GM23338 (cell line): ENCODE measurements at regions not wholly inside any gene's neighbourhood (a gene's known extent, or its start where the extent isn't known, plus 50 kb on each side); places are given as distances from the start of the nearest gene placed in this dataset.

Experiments
- ATAC-seq: fragments of 200-7000 bp; cut with Tn5 transposase; 3 replicates; pipeline ENCODE4 v1.9.1; 2020
- DNase-seq: peaks from one replicate; pipeline ENCODE4 v3.0.0-alpha.2; 2015; ENCODE audit warnings: low spot score
- H2AFZ ChIP-seq: fragments of 200-600 bp; sonication (generic); 2 replicates; pipeline ENCODE4 v1.8.0; 2016; ENCODE audit warnings: antibody characterized with exemption, mild to moderate bottlenecking, moderate library complexity
- H3F3A ChIP-seq: fragments of 200-600 bp; sonication (generic); replicated peaks from 2 replicates; pipeline ENCODE4 v1.8.0; 2017; ENCODE audit warnings: antibody characterized with exemption, mixed run types, low read depth
- H3K27ac ChIP-seq: fragments of 200-600 bp; sonication (generic); 2 replicates; pipeline ENCODE4 v1.6.1; 2016; ENCODE audit warnings: low read depth
- H3K27me3 ChIP-seq: fragments of 200-600 bp; sonication (generic); 2 replicates; pipeline ENCODE4 v1.8.0; 2016; ENCODE audit warnings: mild to moderate bottlenecking, mixed run types, moderate library complexity; ENCODE audit not compliant: insufficient read depth
- H3K36me3 ChIP-seq: fragments of 200-600 bp; sonication (generic); 2 replicates; pipeline ENCODE4 v1.8.0; 2016; ENCODE audit warnings: mild to moderate bottlenecking; ENCODE audit not compliant: insufficient read depth
- H3K4me1 ChIP-seq: fragments of 200-600 bp; sonication (generic); 2 replicates; pipeline ENCODE4 v1.8.0; 2016; ENCODE audit warnings: mild to moderate bottlenecking, moderate library complexity; ENCODE audit not compliant: insufficient read depth
- H3K4me2 ChIP-seq: fragments of 200-600 bp; sonication (generic); 2 replicates; pipeline ENCODE4 v1.7.1; 2017; ENCODE audit warnings: mixed run types
- H3K4me3 ChIP-seq: fragments of 200-600 bp; sonication (generic); 2 replicates; pipeline ENCODE4 v1.6.1; 2016; ENCODE audit warnings: mixed run types
- H3K79me2 ChIP-seq: fragments of 200-600 bp; sonication (generic); replicated peaks from 2 replicates; pipeline ENCODE4 v1.8.0; 2017; ENCODE audit warnings: mild to moderate bottlenecking; ENCODE audit not compliant: insufficient read depth
- H3K9me2 ChIP-seq: fragments of 200-600 bp; sonication (generic); 2 replicates; pipeline ENCODE4 v1.8.0; 2017; ENCODE audit not compliant: insufficient read depth
- H4K20me1 ChIP-seq: fragments of 200-600 bp; sonication (generic); replicated peaks from 2 replicates; pipeline ENCODE4 v1.8.0; 2017; ENCODE audit warnings: mild to moderate bottlenecking; ENCODE audit not compliant: insufficient read depth
- H3K27ac Mint-ChIP-seq: 2 replicates; pipeline ENCODE4 v1.8.0; 2020; ENCODE audit warnings: inconsistent platforms, mild to moderate bottlenecking, moderate library complexity, mixed read lengths
- H3K27me3 Mint-ChIP-seq: 3 replicates; pipeline ENCODE4 v1.8.0; 2022; ENCODE audit warnings: low read depth, mild to moderate bottlenecking, moderate library complexity, mixed read lengths, inconsistent platforms; ENCODE audit not compliant: insufficient read depth, poor library complexity
- H3K36me3 Mint-ChIP-seq: 3 replicates; pipeline ENCODE4 v1.8.0; 2021; ENCODE audit warnings: low read depth, mild to moderate bottlenecking, inconsistent platforms, moderate library complexity, mixed read lengths
- H3K4me1 Mint-ChIP-seq: 3 replicates; pipeline ENCODE4 v1.8.0; 2020; ENCODE audit warnings: mild to moderate bottlenecking, inconsistent platforms, mixed read lengths
- H3K4me3 Mint-ChIP-seq: 3 replicates; pipeline ENCODE4 v1.8.0; 2021; ENCODE audit warnings: moderate library complexity, mild to moderate bottlenecking, inconsistent platforms, mixed read lengths
- H3K9me3 Mint-ChIP-seq: 3 replicates; pipeline ENCODE4 v1.8.0; 2020; ENCODE audit warnings: moderate library complexity, mild to moderate bottlenecking, inconsistent platforms, mixed read lengths
- CREB1 ChIP-seq: fragments of 250-450 bp; sonication (Bioruptor Pico); IDR thresholded peaks from 2 replicates; pipeline ENCODE4 v1.5.0; 2020; ENCODE audit warnings: low read depth, mild to moderate bottlenecking, moderate library complexity
- CTCF ChIP-seq, 2 experiments: fragments of 200-600 bp in 1 of 2; sonication (generic) in 1 of 2; conservative IDR thresholded peaks; 2 replicates each; pipeline versions ENCODE4 v1.5.1 to v1.6.1; 2016 to 2017; ENCODE audit warnings: antibody characterized with exemption in 2 of 2, low read depth in 2 of 2, mild to moderate bottlenecking in 2 of 2, moderate library complexity in 1 of 2
- ETS1 ChIP-seq: IDR thresholded peaks from 2 replicates; pipeline ENCODE4 v1.6.1; 2016; ENCODE audit warnings: antibody characterized with exemption
- EZH2 ChIP-seq: fragments of 200-600 bp; sonication (generic); IDR thresholded peaks from one replicate; pipeline ENCODE4 v1.8.0; 2017; ENCODE audit warnings: antibody characterized with exemption, mild to moderate bottlenecking, low read depth; ENCODE audit not compliant: unreplicated experiment
- EZH2phosphoT487 ChIP-seq: fragments of 200-600 bp; sonication (generic); IDR thresholded peaks from one replicate; pipeline ENCODE4 v1.8.1; 2018; ENCODE audit warnings: antibody characterized with exemption; ENCODE audit not compliant: unreplicated experiment
- JUNB ChIP-seq: IDR thresholded peaks from one replicate; pipeline ENCODE4 v1.6.1; 2016; ENCODE audit warnings: antibody characterized with exemption; ENCODE audit not compliant: unreplicated experiment
- NANOG ChIP-seq: IDR thresholded peaks from 2 replicates; pipeline ENCODE4 v1.6.1; 2016; ENCODE audit warnings: antibody characterized with exemption, borderline replicate concordance
- POLR2AphosphoS5 ChIP-seq: IDR thresholded peaks from 2 replicates; pipeline ENCODE4 v1.6.1; 2016; ENCODE audit warnings: antibody characterized with exemption, low read depth
- STAT1 ChIP-seq: IDR thresholded peaks from one replicate; pipeline ENCODE4 v1.6.1; 2016; ENCODE audit warnings: antibody characterized with exemption; ENCODE audit not compliant: unreplicated experiment
- ZNF114 ChIP-seq: fragments of 250-450 bp; sonication (Bioruptor Pico); IDR thresholded peaks from 2 replicates; pipeline ENCODE4 v1.5.0; 2020; ENCODE audit warnings: mild to moderate bottlenecking, moderate library complexity
- ZNF331 ChIP-seq: fragments of 250-450 bp; sonication (Bioruptor Pico); IDR thresholded peaks from 2 replicates; pipeline ENCODE4 v1.5.0; 2020; ENCODE audit warnings: low read depth, mild to moderate bottlenecking, moderate library complexity
- TF ChIP-seq, protein P1 (sequence below): IDR thresholded peaks from one replicate; pipeline ENCODE4 v1.6.1; 2018; ENCODE audit warnings: antibody characterized with exemption; ENCODE audit not compliant: unreplicated experiment
- TF ChIP-seq, protein P2 (sequence below): fragments of 250-450 bp; sonication (Bioruptor Pico); IDR thresholded peaks from 2 replicates; pipeline ENCODE4 v1.5.0; 2020; ENCODE audit warnings: mild to moderate bottlenecking, moderate library complexity

DNA sequence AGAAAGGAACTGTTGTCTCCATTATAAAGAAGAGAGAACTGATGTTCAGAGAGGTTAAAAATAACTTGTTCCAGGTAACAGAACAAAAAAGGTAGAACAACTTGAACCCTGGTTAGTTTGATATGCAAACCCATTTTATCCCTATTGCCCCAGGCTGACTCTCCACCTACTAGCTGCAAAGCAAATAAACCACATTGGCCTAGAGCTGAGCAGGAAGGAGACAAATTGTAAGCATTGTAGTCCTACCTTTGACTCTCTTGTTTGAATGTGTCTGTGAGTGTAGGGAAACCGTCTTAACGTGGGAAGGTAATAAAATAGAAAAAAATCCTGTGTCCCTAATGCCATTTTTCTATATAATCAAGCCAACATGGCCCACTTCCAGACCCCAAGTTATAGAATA lies 126.4 kb downstream of the CCER1 start:
- Histone ChIP-seq H3F3A (no peaks in the 10 kb centered on the region), H3K9me2 (0 out of 2 replicates have a peak, but pooled peaks cover 5% of the 10 kb centered on the region), H3K79me2 (no peaks in the 10 kb centered on the region), H3K36me3 (no peaks in the 10 kb centered on the region), H3K4me2 (no peak overlapping the region), H2AFZ (no peak overlapping the region), H4K20me1 (no peaks in the 10 kb centered on the region), H3K27me3 (no peaks in the 10 kb centered on the region), H3K4me1 (no peaks in the 10 kb centered on the region), H3K27ac (no peak overlapping the region), H3K4me3 (no peak overlapping the region)
- no peak overlapping the region for H3K4me3 Mint-ChIP-seq
- ATAC-seq (no peak), DNase-seq (no peak)
- H3K27ac Mint-ChIP-seq, result no peak overlapping the region
- TF ChIP-seq ETS1 (no peak), EZH2 (no peak), CTCF (conservative IDR thresholded peaks at IDR 0.05; ENCODE audit: low read depth in 2 of 2) (no peak), ZNF114 (CRISPR knock-in tag) (no peak), POLR2AphosphoS5 (no peak), EZH2phosphoT487 (no peak), JUNB (no peak), STAT1 (no peak), NANOG (no peak), ZNF331 (CRISPR knock-in tag) (no peak), CREB1 (CRISPR knock-in tag) (no peak)
- TF ChIP-seq, protein P1, sequence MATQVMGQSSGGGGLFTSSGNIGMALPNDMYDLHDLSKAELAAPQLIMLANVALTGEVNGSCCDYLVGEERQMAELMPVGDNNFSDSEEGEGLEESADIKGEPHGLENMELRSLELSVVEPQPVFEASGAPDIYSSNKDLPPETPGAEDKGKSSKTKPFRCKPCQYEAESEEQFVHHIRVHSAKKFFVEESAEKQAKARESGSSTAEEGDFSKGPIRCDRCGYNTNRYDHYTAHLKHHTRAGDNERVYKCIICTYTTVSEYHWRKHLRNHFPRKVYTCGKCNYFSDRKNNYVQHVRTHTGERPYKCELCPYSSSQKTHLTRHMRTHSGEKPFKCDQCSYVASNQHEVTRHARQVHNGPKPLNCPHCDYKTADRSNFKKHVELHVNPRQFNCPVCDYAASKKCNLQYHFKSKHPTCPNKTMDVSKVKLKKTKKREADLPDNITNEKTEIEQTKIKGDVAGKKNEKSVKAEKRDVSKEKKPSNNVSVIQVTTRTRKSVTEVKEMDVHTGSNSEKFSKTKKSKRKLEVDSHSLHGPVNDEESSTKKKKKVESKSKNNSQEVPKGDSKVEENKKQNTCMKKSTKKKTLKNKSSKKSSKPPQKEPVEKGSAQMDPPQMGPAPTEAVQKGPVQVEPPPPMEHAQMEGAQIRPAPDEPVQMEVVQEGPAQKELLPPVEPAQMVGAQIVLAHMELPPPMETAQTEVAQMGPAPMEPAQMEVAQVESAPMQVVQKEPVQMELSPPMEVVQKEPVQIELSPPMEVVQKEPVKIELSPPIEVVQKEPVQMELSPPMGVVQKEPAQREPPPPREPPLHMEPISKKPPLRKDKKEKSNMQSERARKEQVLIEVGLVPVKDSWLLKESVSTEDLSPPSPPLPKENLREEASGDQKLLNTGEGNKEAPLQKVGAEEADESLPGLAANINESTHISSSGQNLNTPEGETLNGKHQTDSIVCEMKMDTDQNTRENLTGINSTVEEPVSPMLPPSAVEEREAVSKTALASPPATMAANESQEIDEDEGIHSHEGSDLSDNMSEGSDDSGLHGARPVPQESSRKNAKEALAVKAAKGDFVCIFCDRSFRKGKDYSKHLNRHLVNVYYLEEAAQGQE, result no peak
- TF ChIP-seq, protein P2, sequence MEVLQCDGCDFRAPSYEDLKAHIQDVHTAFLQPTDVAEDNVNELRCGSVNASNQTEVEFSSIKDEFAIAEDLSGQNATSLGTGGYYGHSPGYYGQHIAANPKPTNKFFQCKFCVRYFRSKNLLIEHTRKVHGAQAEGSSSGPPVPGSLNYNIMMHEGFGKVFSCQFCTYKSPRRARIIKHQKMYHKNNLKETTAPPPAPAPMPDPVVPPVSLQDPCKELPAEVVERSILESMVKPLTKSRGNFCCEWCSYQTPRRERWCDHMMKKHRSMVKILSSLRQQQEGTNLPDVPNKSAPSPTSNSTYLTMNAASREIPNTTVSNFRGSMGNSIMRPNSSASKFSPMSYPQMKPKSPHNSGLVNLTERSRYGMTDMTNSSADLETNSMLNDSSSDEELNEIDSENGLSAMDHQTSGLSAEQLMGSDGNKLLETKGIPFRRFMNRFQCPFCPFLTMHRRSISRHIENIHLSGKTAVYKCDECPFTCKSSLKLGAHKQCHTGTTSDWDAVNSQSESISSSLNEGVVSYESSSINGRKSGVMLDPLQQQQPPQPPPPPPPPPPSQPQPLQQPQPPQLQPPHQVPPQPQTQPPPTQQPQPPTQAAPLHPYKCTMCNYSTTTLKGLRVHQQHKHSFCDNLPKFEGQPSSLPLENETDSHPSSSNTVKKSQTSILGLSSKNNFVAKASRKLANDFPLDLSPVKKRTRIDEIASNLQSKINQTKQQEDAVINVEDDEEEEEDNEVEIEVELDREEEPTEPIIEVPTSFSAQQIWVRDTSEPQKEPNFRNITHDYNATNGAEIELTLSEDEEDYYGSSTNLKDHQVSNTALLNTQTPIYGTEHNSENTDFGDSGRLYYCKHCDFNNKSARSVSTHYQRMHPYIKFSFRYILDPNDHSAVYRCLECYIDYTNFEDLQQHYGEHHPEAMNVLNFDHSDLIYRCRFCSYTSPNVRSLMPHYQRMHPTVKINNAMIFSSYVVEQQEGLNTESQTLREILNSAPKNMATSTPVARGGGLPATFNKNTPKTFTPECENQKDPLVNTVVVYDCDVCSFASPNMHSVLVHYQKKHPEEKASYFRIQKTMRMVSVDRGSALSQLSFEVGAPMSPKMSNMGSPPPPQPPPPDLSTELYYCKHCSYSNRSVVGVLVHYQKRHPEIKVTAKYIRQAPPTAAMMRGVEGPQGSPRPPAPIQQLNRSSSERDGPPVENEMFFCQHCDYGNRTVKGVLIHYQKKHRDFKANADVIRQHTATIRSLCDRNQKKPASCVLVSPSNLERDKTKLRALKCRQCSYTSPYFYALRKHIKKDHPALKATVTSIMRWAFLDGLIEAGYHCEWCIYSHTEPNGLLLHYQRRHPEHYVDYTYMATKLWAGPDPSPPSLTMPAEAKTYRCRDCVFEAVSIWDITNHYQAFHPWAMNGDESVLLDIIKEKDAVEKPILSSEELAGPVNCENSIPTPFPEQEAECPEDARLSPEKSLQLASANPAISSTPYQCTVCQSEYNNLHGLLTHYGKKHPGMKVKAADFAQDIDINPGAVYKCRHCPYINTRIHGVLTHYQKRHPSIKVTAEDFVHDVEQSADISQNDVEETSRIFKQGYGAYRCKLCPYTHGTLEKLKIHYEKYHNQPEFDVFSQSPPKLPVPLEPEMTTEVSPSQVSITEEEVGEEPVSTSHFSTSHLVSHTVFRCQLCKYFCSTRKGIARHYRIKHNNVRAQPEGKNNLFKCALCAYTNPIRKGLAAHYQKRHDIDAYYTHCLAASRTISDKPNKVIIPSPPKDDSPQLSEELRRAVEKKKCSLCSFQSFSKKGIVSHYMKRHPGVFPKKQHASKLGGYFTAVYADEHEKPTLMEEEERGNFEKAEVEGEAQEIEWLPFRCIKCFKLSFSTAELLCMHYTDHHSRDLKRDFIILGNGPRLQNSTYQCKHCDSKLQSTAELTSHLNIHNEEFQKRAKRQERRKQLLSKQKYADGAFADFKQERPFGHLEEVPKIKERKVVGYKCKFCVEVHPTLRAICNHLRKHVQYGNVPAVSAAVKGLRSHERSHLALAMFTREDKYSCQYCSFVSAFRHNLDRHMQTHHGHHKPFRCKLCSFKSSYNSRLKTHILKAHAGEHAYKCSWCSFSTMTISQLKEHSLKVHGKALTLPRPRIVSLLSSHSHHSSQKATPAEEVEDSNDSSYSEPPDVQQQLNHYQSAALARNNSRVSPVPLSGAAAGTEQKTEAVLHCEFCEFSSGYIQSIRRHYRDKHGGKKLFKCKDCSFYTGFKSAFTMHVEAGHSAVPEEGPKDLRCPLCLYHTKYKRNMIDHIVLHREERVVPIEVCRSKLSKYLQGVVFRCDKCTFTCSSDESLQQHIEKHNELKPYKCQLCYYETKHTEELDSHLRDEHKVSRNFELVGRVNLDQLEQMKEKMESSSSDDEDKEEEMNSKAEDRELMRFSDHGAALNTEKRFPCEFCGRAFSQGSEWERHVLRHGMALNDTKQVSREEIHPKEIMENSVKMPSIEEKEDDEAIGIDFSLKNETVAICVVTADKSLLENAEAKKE (CRISPR knock-in tag), result no peak
- H3K4me1 Mint-ChIP-seq, result no peaks in the 10 kb centered on the region
- no peaks in the 10 kb centered on the region for H3K9me3 Mint-ChIP-seq
- H3K27me3 Mint-ChIP-seq, result no peaks in the 10 kb centered on the region
- H3K36me3 Mint-ChIP-seq, result no peaks in the 10 kb centered on the region
